IPS-20b (cell line): ENCODE measurements at regions not wholly inside any gene's neighbourhood (a gene's known extent, or its start where the extent isn't known, plus 50 kb on each side); places are given as distances from the start of the nearest gene placed in this dataset.

ENCODE experiments used
- H3K27ac ChIP-seq: one replicate; pipeline ENCODE4 v1.5.1; 2013; ENCODE audit warnings: low read length
- H3K27me3 ChIP-seq: 2 replicates; pipeline ENCODE4 v1.6.1; 2013; ENCODE audit warnings: mild to moderate bottlenecking, low read length, inconsistent platforms; ENCODE audit not compliant: insufficient read depth
- H3K36me3 ChIP-seq: 2 replicates; pipeline ENCODE4 v1.6.1; 2013; ENCODE audit warnings: low read depth, mild to moderate bottlenecking, inconsistent platforms, low read length, moderate library complexity; ENCODE audit not compliant: insufficient read depth
- H3K4me1 ChIP-seq: 2 replicates; pipeline ENCODE4 v1.6.1; 2013; ENCODE audit warnings: mild to moderate bottlenecking, control low read depth, inconsistent platforms, low read length, moderate library complexity; ENCODE audit not compliant: insufficient read depth
- H3K4me3 ChIP-seq: 2 replicates; pipeline ENCODE4 v1.5.1; 2013; ENCODE audit warnings: mild to moderate bottlenecking, low read length, inconsistent platforms
- H3K9ac ChIP-seq: 2 replicates; pipeline ENCODE4 v1.6.1; 2013; ENCODE audit warnings: low read depth, mild to moderate bottlenecking, inconsistent platforms, low read length, moderate library complexity
- H3K9me3 ChIP-seq: 2 replicates; pipeline ENCODE4 v1.6.1; 2013; ENCODE audit warnings: mild to moderate bottlenecking, low read depth, low read length, inconsistent platforms; ENCODE audit not compliant: insufficient read depth

DNA sequence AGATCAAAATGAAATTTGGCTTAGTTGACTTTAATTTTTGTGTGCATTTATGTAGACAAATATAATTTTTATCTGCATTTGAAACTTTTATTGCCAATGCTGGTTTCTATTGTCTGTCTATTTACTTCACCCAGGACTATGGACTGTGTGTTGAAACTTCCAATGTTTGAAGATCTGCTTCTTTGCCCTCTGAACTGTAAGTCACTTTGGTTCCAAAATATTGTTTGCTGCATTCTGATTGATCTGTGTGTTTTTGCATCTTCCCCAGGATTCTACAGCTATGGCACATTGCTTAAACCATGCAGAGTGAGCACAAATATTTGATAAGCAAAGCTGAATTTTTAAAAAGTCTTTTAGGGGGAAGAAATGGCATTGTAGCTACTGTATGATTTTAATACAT lies 131.0 kb upstream of the SOX5 start:
- no peak overlapping the region for H3K9ac ChIP-seq
- no peak overlapping the region for H3K4me3 ChIP-seq
- no peaks in the 10 kb centered on the region for H3K9me3 ChIP-seq
- 0 out of 2 replicates have a peak, but pooled peaks cover 3% of the 10 kb centered on the region for H3K4me1 ChIP-seq
- no peaks in the 10 kb centered on the region for H3K36me3 ChIP-seq
- H3K27ac ChIP-seq = no peak overlapping the region
- H3K27me3 ChIP-seq = no peaks in the 10 kb centered on the region

DNA sequence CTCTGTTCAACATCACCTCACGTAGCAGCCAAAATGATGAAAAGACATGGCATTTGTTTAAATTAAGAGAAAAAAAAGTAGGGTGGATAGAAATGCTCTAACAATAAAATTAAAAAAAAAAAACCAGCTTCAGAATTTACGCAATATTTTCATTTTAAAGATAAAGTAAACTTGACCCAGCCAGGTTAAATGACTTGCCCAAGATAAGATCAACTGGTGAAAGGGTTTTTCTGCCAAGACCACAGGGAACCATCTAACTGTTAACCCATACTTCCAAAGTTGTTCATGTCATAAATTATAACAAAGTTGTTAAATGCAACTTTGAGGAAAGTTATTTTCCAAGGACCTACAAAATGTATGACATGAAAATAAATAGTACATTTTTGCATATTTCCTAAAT lies 129.6 kb upstream of the SOX5 start:
- Histone ChIP-seq H3K27ac (no peak overlapping the region), H3K9ac (no peak overlapping the region), H3K9me3 (no peaks in the 10 kb centered on the region), H3K27me3 (no peaks in the 10 kb centered on the region), H3K36me3 (no peaks in the 10 kb centered on the region), H3K4me3 (no peak overlapping the region), H3K4me1 (0 out of 2 replicates have a peak, but pooled peaks cover 3% of the 10 kb centered on the region)

DNA sequence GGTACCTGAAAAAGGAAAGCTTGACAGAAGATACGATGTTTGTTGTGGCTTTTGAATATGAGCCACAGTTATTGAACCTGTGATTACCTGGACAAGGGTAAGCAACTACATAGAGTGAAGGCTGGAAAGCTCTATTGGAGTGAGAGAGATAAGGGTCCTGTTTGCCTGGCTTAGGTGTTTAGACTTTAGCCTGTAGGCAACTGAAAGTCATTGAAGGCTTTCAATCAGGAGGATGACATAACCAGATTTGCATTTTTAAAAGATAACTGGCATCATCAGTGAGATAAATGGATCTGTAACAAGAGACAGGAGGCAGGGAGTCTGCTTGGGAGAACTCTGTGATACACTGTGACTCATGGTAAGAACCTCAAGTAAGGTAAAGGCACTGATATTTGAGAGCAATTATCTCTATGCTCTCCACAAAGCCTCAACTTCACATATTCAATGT lies 128.9 kb upstream of the SOX5 start:
- Histone ChIP-seq H3K27ac (no peak overlapping the region), H3K36me3 (no peaks in the 10 kb centered on the region), H3K4me1 (0 out of 2 replicates have a peak, but pooled peaks cover 3% of the 10 kb centered on the region), H3K9ac (no peak overlapping the region), H3K9me3 (no peaks in the 10 kb centered on the region), H3K4me3 (no peak overlapping the region), H3K27me3 (no peaks in the 10 kb centered on the region)

DNA sequence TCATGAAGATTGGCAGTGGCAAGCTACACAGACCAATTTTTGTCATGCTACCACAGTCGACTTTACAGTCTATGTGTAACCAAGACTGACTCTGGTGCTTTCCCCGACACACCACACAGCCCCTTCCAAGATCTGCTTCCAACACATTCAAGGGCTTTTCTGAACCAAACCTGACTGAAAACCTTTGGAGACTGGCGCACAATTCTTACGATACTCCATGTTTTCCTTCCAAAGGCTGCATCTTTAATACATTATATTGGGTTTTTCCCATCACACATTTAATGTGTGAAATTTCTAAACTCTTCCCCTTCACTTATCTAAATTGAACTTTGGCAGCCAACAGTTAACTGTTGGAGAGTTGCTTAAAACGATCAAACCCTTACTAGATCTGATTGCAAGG lies 127.7 kb upstream of the SOX5 start:
- Histone ChIP-seq H3K27me3 (no peaks in the 10 kb centered on the region), H3K36me3 (no peaks in the 10 kb centered on the region), H3K4me1 (0 out of 2 replicates have a peak, but pooled peaks cover 3% of the 10 kb centered on the region), H3K9me3 (no peaks in the 10 kb centered on the region), H3K27ac (no peak overlapping the region), H3K4me3 (no peak overlapping the region), H3K9ac (no peak overlapping the region)

DNA sequence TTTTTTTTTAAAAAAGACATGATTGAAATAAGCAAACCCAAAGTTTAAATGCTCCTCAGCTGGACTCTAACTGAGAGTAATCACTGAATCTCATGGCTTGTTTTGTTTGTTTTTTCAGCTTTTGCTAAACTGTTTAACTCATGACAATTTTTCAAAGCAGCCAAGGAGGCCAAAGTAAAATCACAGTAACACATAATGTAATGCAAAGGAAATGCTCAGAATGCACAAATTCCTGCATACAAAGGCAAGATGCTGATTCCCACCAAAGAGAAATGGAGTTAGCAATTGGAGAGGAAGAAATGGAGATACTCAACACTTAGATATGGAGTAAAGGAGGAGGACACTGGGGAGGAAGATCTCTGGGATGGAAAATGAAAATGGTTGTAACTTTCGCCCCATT lies 126.2 kb upstream of the SOX5 start:
- 0 out of 2 replicates have a peak, but pooled peaks cover 3% of the 10 kb centered on the region for H3K4me1 ChIP-seq
- H3K27ac ChIP-seq = no peak overlapping the region

DNA sequence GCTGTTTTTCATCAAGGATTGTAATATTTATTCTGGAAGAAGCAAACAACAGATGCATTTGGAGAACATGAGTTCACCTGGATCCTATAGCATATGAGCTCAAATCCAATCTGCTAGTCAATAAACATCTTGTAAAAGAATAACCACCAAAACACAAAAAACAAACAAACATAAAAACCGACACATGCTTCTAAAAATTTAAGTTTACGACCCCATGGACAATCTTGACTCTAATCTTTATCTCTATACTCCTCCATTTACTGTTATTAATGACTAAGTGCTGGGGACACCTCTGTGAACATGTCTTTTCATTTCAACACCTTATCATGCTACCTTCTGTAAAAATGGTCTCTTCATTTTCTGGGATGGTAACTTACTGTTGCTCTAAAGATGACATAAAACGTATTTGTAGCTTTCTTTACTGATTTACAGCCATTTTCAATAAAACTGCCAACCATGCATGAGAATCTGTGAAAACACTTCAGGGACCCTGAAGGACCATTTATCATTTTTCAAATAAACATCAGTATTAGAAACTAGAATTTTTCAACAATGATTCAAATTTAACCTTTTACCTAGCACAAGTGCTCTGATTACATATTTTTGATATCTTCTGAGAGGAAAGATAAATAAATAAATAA lies 123.8 kb upstream of the SOX5 start:
- no peaks in the 10 kb centered on the region for H3K27me3 ChIP-seq
- no peak overlapping the region for H3K9ac ChIP-seq
- H3K4me3 ChIP-seq = no peak overlapping the region
- no peaks in the 10 kb centered on the region for H3K4me1 ChIP-seq
- H3K9me3 ChIP-seq = no peaks in the 10 kb centered on the region
- no peak overlapping the region for H3K27ac ChIP-seq
- no peaks in the 10 kb centered on the region for H3K36me3 ChIP-seq

More for the DNA sequence above, 126.2 kb upstream of the SOX5 start:
- Histone ChIP-seq H3K36me3 (no peaks in the 10 kb centered on the region), H3K9ac (no peak overlapping the region), H3K27me3 (no peaks in the 10 kb centered on the region), H3K4me3 (no peak overlapping the region), H3K9me3 (no peaks in the 10 kb centered on the region)

DNA sequence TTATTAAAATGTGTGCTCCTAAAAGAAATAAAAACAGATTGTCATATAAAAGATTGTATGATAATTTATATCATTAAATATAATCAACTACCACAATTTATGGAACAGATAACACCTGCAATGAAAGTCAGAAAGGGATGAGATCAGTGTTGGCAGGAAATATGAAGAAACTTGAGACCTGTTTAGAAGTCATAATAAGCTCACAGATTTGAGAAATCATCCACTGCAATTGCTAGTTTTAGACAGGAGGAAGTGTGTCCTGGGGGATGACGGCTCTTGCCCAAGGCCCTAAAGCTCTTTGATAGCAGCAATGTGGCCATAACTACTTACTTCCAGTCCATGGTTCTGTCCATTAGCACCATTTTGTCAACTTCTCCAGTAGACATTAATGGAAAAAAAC lies 122.8 kb upstream of the SOX5 start:
- no peaks in the 10 kb centered on the region for H3K4me1 ChIP-seq
- H3K9ac ChIP-seq = no peak overlapping the region
- H3K36me3 ChIP-seq = no peaks in the 10 kb centered on the region
- H3K27me3 ChIP-seq = no peaks in the 10 kb centered on the region
- no peak overlapping the region for H3K27ac ChIP-seq
- no peak overlapping the region for H3K4me3 ChIP-seq
- H3K9me3 ChIP-seq = no peaks in the 10 kb centered on the region

DNA sequence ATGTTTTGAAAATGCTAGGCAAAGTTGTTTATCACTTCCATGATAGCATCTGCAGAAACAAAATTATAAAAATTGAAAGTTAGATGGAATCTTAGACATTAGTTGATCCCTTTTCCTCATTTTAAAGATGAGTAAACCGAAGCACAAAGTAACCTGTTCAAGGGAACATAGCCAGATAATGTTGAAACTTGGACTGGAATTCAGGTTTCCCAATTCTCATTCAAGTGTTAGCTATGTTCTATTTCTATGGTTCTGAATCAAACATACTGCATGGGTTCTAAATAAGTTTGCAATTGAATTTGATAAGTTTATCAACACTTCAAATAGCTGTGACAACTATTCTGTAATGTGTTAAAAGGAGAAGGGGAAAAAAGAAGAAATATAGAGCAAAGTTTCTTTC lies 122.4 kb upstream of the SOX5 start:
- Histone ChIP-seq H3K36me3 (no peaks in the 10 kb centered on the region), H3K4me3 (no peak overlapping the region), H3K9ac (no peak overlapping the region), H3K27me3 (no peaks in the 10 kb centered on the region), H3K27ac (no peak overlapping the region), H3K4me1 (no peaks in the 10 kb centered on the region), H3K9me3 (no peaks in the 10 kb centered on the region)

DNA sequence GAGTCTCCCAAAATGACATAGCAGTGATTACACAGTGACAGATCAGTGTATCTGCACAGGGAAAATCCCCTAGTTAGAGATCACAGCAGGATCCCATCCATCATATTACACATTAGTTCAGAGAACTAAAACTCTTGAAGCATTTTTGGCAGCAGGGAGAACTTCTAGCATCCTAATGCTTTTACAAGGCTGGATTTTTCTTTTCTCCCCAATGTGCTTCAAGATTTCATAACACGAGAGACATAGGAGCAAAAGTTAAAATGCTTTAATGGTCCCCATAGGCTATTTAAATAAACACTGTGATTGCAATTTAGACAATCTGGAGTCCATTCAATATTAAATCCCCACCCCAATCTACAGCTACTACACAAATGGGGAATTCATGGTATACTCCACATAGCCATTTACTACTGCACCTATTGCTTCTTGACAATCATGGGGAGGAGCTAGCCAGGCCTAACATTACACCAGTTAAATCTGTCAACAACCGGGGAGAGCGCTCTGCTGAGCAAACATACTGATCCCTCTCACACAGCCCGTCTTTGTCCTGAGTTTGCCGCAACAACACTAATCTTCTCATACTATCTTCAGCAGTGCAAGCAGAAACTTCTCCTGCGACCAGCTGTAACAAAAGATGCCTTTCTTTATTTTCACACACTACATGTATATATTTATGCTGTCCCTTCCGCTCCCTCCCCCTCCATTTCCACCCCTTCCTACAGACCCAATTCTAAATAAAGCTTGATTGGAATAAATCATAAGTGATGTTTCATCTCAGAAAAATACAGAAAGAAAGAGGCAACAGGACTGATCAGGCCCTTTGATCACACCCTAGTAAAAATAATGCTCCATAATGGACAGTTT lies 120.3 kb upstream of the SOX5 start:
- Histone ChIP-seq H3K36me3 (no peaks in the 10 kb centered on the region), H3K9me3 (no peaks in the 10 kb centered on the region), H3K27ac (no peak overlapping the region), H3K27me3 (no peaks in the 10 kb centered on the region), H3K4me3 (no peak overlapping the region), H3K9ac (no peak overlapping the region; the same call in 1 of the 2 replicates), H3K4me1 (no peaks in the 10 kb centered on the region)

DNA sequence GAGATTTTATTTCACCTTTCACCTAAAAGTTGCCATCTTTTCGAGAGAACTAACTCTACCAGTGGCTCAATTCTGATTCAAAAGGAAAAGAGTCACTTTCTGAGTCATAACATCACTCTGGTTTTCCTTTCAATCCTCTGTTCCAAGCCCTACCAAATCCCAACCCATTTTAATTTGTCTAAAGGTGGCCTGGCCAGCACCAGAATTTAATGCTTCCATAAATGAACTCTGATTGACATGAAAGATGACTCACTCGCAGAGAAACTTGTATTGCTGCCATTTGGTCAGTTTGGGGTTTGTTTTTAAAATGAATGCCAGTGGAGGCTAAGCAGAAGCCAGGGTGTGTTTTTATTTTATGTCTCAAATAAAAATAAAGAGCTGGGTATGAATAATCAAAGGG lies 117.4 kb upstream of the SOX5 start:
- Histone ChIP-seq H3K36me3 (no peaks in the 10 kb centered on the region), H3K9ac (no peak overlapping the region), H3K9me3 (no peaks in the 10 kb centered on the region), H3K4me1 (no peaks in the 10 kb centered on the region), H3K27me3 (no peaks in the 10 kb centered on the region), H3K4me3 (no peak overlapping the region), H3K27ac (no peak overlapping the region)

DNA sequence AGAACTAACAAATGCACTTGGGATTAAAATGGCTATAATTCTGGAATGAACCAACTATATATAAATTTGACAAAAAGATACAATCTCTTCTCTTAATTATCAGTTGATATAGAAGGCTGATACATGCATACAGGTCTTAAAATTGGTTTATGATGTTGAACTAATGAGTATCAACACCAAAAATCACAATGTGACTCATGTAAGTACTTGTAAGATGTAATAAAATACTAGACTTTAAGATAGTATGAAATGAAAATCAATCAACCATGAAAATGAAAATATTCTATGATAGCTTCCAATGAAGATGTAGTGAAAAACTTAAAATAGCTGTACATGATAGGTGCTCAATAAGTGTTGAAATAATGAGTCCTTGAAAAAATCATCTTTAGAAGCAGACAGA lies 116.6 kb upstream of the SOX5 start:
- H3K36me3 ChIP-seq = no peaks in the 10 kb centered on the region
- H3K9me3 ChIP-seq = no peaks in the 10 kb centered on the region
- no peaks in the 10 kb centered on the region for H3K4me1 ChIP-seq
- H3K9ac ChIP-seq = no peak overlapping the region
- H3K27me3 ChIP-seq = no peaks in the 10 kb centered on the region
- H3K27ac ChIP-seq = no peak overlapping the region
- H3K4me3 ChIP-seq = no peak overlapping the region
